IMR-90 (cell line): ENCODE measurements at regions not wholly inside any gene's neighbourhood (a gene's known extent, or its start where the extent isn't known, plus 50 kb on each side); places are given as distances from the start of the nearest gene placed in this dataset.

Experiments
- FOS ChIP-seq: fragments of 150-350 bp; IDR thresholded peaks from 2 replicates; pipeline ENCODE4 v1.6.1; 2016; ENCODE audit warnings: low read depth, low read length
- MXI1 ChIP-seq: IDR thresholded peaks from 2 replicates; pipeline ENCODE4 v1.6.1; 2012; ENCODE audit warnings: low read depth, mild to moderate bottlenecking, low read length, moderate library complexity, borderline replicate concordance
- POLR2A ChIP-seq: IDR thresholded peaks from 2 replicates; pipeline ENCODE4 v1.6.1; 2012; ENCODE audit warnings: mild to moderate bottlenecking, low read depth, low read length
- RCOR1 ChIP-seq: IDR thresholded peaks from 2 replicates; pipeline ENCODE4 v1.6.1; 2012; ENCODE audit warnings: mild to moderate bottlenecking, low read length, improper control_type of control experiment; ENCODE audit not compliant: insufficient replicate concordance
- SMC3 ChIP-seq: fragments of 150-350 bp; IDR thresholded peaks from 2 replicates; pipeline ENCODE4 v1.6.1; 2016; ENCODE audit warnings: low read depth, mild to moderate bottlenecking, antibody characterized with exemption, low read length, moderate library complexity
- TF ChIP-seq, protein P1 (sequence below): conservative IDR thresholded peaks from 2 replicates; pipeline ENCODE4 v1.5.1; 2012; ENCODE audit warnings: mild to moderate bottlenecking, low read depth, low read length, improper control_type of control experiment

DNA sequence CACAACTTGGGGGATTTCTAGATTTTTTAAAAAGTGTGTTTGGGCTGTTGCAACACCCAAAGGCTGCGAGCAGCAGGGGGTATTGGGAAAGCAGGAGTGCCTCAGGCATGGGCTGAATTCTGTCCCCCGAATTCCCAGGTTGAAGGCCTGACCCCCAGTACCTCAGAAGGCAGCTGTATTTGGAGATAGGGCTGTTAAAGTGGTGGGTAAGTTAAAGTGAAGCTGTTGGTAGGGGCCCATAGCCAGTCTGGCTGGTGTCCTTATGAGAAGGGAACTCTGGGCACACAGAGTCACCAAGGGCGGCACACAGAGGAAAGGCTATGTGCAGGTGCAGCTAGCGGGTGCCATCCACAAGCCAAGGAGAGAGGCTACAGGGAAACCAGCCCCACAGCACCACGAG lies 717.4 kb downstream of the GALR1 start:
- TF ChIP-seq POLR2A (no peak), RCOR1 (no peak), FOS (no peak), SMC3 (no peak), MXI1 (no peak)
- TF ChIP-seq, protein P1, sequence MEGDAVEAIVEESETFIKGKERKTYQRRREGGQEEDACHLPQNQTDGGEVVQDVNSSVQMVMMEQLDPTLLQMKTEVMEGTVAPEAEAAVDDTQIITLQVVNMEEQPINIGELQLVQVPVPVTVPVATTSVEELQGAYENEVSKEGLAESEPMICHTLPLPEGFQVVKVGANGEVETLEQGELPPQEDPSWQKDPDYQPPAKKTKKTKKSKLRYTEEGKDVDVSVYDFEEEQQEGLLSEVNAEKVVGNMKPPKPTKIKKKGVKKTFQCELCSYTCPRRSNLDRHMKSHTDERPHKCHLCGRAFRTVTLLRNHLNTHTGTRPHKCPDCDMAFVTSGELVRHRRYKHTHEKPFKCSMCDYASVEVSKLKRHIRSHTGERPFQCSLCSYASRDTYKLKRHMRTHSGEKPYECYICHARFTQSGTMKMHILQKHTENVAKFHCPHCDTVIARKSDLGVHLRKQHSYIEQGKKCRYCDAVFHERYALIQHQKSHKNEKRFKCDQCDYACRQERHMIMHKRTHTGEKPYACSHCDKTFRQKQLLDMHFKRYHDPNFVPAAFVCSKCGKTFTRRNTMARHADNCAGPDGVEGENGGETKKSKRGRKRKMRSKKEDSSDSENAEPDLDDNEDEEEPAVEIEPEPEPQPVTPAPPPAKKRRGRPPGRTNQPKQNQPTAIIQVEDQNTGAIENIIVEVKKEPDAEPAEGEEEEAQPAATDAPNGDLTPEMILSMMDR: no peak
